Loucy (cell line): ENCODE measurements at regions not wholly inside any gene's neighbourhood (a gene's known extent, or its start where the extent isn't known, plus 50 kb on each side); places are given as distances from the start of the nearest gene placed in this dataset.

Source experiments
- H2AFZ ChIP-seq: fragments of 200-600 bp; sonication (generic); 2 replicates; pipeline ENCODE4 v1.6.0; 2016; ENCODE audit warnings: antibody characterized with exemption, mild to moderate bottlenecking, low read length, moderate library complexity
- H3F3A ChIP-seq: fragments of 200-600 bp; 2 replicates; pipeline ENCODE4 v1.6.0; 2016; ENCODE audit warnings: antibody characterized with exemption, low read depth, mild to moderate bottlenecking
- H3K27me3 ChIP-seq: fragments of 200-600 bp; sonication (generic); 2 replicates; pipeline ENCODE4 v1.6.1; 2014; ENCODE audit warnings: low read length, mild to moderate bottlenecking; ENCODE audit not compliant: insufficient read depth, poor library complexity, severe bottlenecking
- H3K36me3 ChIP-seq: fragments of 200-600 bp; sonication (generic); 2 replicates; pipeline ENCODE4 v1.6.1; 2016; ENCODE audit warnings: low read length; ENCODE audit not compliant: insufficient read depth
- H3K4me1 ChIP-seq: fragments of 200-600 bp; sonication (generic); 2 replicates; pipeline ENCODE4 v1.5.1; 2014; ENCODE audit warnings: low read length, mild to moderate bottlenecking; ENCODE audit not compliant: insufficient read depth, poor library complexity, severe bottlenecking
- H3K4me2 ChIP-seq: fragments of 200-600 bp; sonication (generic); 2 replicates; pipeline ENCODE4 v1.6.0; 2014; ENCODE audit warnings: antibody characterized with exemption, low read length, low read depth, mild to moderate bottlenecking; ENCODE audit not compliant: poor library complexity, severe bottlenecking
- H3K4me3 ChIP-seq: fragments of 200-600 bp; sonication (generic); 2 replicates; pipeline ENCODE4 v1.5.1; 2014; ENCODE audit warnings: low read length, mild to moderate bottlenecking, mixed read lengths; ENCODE audit not compliant: poor library complexity, severe bottlenecking
- H3K79me2 ChIP-seq: fragments of 200-600 bp; sonication (generic); 2 replicates; pipeline ENCODE4 v1.6.1; 2014; ENCODE audit warnings: low read length; ENCODE audit not compliant: insufficient read depth
- H3K9ac ChIP-seq: fragments of 200-600 bp; sonication (generic); 2 replicates; pipeline ENCODE4 v1.6.0; 2014; ENCODE audit warnings: mild to moderate bottlenecking, low read depth, low read length, moderate library complexity; ENCODE audit not compliant: poor library complexity, severe bottlenecking
- H3K9me2 ChIP-seq: fragments of 200-600 bp; sonication (generic); replicated peaks from 2 replicates; pipeline ENCODE4 v1.6.1; 2016; ENCODE audit warnings: low read depth, low read length, mixed read lengths
- H3K9me3 ChIP-seq: fragments of 200-600 bp; sonication (generic); 2 replicates; pipeline ENCODE4 v1.6.1; 2014; ENCODE audit warnings: mild to moderate bottlenecking, antibody characterized with exemption, low read length, low read depth; ENCODE audit not compliant: insufficient read depth
- H4K20me1 ChIP-seq: fragments of 200-600 bp; sonication (generic); 2 replicates; pipeline ENCODE4 v1.6.0; 2014; ENCODE audit warnings: antibody characterized with exemption, low read length, mild to moderate bottlenecking; ENCODE audit not compliant: insufficient read depth, poor library complexity, severe bottlenecking
- CTCF ChIP-seq: fragments of 200-600 bp; sonication (generic); conservative IDR thresholded peaks from 2 replicates; pipeline ENCODE4 v1.5.1; 2014; ENCODE audit warnings: mild to moderate bottlenecking, antibody characterized with exemption, low read length
- EZH2phosphoT487 ChIP-seq: fragments of 200-600 bp; IDR thresholded peaks from 2 replicates; pipeline ENCODE4 v1.6.1; 2018; ENCODE audit warnings: antibody characterized with exemption, mild to moderate bottlenecking, moderate library complexity, borderline replicate concordance

DNA sequence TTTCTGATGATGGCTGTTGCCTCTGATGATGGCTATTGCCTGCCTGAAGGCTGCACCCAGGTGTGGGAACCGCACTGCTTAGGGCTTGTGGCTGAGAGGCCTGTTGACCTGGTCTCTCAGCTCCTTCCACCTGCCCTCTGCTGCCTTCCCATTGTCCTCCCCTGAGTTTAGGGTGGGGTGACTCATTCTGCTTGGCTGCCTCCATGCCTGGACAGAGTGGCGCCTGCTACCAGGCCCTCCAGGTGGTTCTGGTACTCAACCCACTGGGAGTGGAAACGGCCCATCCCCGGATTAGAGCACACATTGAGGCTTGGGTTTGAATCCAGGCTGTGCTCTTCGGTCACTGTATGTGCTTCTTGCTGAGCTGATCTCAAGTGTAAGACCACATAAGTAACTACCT is 120.6 kb downstream of the SEM1 start:
- no peaks in the 10 kb centered on the region for H3K27me3 ChIP-seq
- H3K79me2 ChIP-seq = no peaks in the 10 kb centered on the region
- no peaks in the 10 kb centered on the region for H3K4me1 ChIP-seq
- no peak overlapping the region for H3K4me2 ChIP-seq
- no peaks in the 10 kb centered on the region for H3K9me2 ChIP-seq
- H3K36me3 ChIP-seq = no peaks in the 10 kb centered on the region
- H3K9me3 ChIP-seq = no peaks in the 10 kb centered on the region
- no peak for TF ChIP-seq EZH2phosphoT487
- no peak for TF ChIP-seq CTCF
- no peak overlapping the region for H2AFZ ChIP-seq
- no peaks in the 10 kb centered on the region for H4K20me1 ChIP-seq
- no peak overlapping the region for H3K9ac ChIP-seq
- H3K4me3 ChIP-seq = no peak overlapping the region
- no peaks in the 10 kb centered on the region for H3F3A ChIP-seq

- H3K4me2 ChIP-seq = no peak overlapping the region
- no peaks in the 10 kb centered on the region for H3K9me3 ChIP-seq
- H3K36me3 ChIP-seq = no peaks in the 10 kb centered on the region
- H4K20me1 ChIP-seq = no peaks in the 10 kb centered on the region
- no peaks in the 10 kb centered on the region for H3F3A ChIP-seq
- no peaks in the 10 kb centered on the region for H3K27me3 ChIP-seq
- H3K4me1 ChIP-seq = no peaks in the 10 kb centered on the region
- no peaks in the 10 kb centered on the region for H3K9me2 ChIP-seq
- no peak overlapping the region for H3K4me3 ChIP-seq
- no peak overlapping the region for H2AFZ ChIP-seq
- no peaks in the 10 kb centered on the region for H3K79me2 ChIP-seq
- no peak for TF ChIP-seq CTCF
- TF ChIP-seq EZH2phosphoT487 = no peak
- no peak overlapping the region for H3K9ac ChIP-seq
Measured at GRCh38 chr7:96579119-96579518, 130.5 kb downstream of the SEM1 start.

- Histone ChIP-seq H3F3A (no peaks in the 10 kb centered on the region), H3K4me3 (no peak overlapping the region), H3K4me1 (no peaks in the 10 kb centered on the region), H3K9me3 (no peaks in the 10 kb centered on the region), H4K20me1 (no peaks in the 10 kb centered on the region), H3K79me2 (no peaks in the 10 kb centered on the region), H3K4me2 (no peak overlapping the region), H3K9ac (no peak overlapping the region), H3K9me2 (no peaks in the 10 kb centered on the region), H3K27me3 (no peaks in the 10 kb centered on the region), H2AFZ (no peak overlapping the region), H3K36me3 (no peaks in the 10 kb centered on the region)
- TF ChIP-seq CTCF (no peak), EZH2phosphoT487 (no peak)
Measured at GRCh38 chr7:96578606-96579005, 131.0 kb downstream of the SEM1 start.
